ENCODE measurements at regions not wholly inside any gene's neighbourhood (a gene's known extent, or its start where the extent isn't known, plus 50 kb on each side); places are given as distances from the start of the nearest gene placed in this dataset.

GRCh38 chr9:615756-616155 is 225.7 kb upstream of the DMRT1 start:
- Histone ChIP-seq H2AFZ (ENCODE audit: low read length) (no peak overlapping the region), H3K4me1 (ENCODE audit: insufficient read depth, low read length) (peaks cover 4% of the 10 kb centered on the region; the same call in 1 of the 2 replicates), H3K9me3 (ENCODE audit: low read length) (no peaks in the 10 kb centered on the region), H3K27ac (ENCODE audit: low read length) (no peak overlapping the region), H3K4me3 (ENCODE audit: low read length) (no peak overlapping the region), H3F3A (ENCODE audit: low read length, unreplicated experiment) (no peaks in the 10 kb centered on the region), H3K27me3 (ENCODE audit: low read length) (no peaks in the 10 kb centered on the region), H3K4me2 (ENCODE audit: low read length) (no peak overlapping the region), H3K9me2 (replicated peaks; ENCODE audit: low read length) (no peaks in the 10 kb centered on the region), H3K79me2 (ENCODE audit: low read length) (no peaks in the 10 kb centered on the region), H4K20me1 (ENCODE audit: low read length) (no peaks in the 10 kb centered on the region), H3K36me3 (ENCODE audit: low read depth, low read length) (no peaks in the 10 kb centered on the region; the same call in 1 of the 2 replicates), H3K9ac (ENCODE audit: low read length) (no peak overlapping the region)
- ATAC-seq (no peak), DNase-seq (no peak)
- CTCF ChIA-PET, result no interaction called here
- intact Hi-C loops (cut with micrococcal nuclease), result loop anchor here (5.0 kb wide), 1 partner anchor 67 kb away; no protein-coding TSS in a partner anchor
- POLR2A ChIA-PET (ENCODE audit: unreplicated experiment), result no interaction called here
- no peak for TF ChIP-seq CTCF (conservative IDR thresholded peaks at IDR 0.05; ENCODE audit: low read depth, low read length)
- TF ChIP-seq EZH2 (IDR thresholded peaks at IDR 0.05; ENCODE audit: low read length, unreplicated experiment), result no peak
- TF ChIP-seq EZH2phosphoT487 (IDR thresholded peaks at IDR 0.05; ENCODE audit: borderline replicate concordance, low read length), result no peak
- no TSS peak for BruUV-seq (replicated peaks)

- Histone ChIP-seq H3K9ac (ENCODE audit: low read length) (no peak overlapping the region), H3K4me2 (ENCODE audit: low read length) (no peak overlapping the region), H3K9me2 (replicated peaks; ENCODE audit: low read length) (no peaks in the 10 kb centered on the region), H3K79me2 (ENCODE audit: low read length) (no peaks in the 10 kb centered on the region), H3K27ac (ENCODE audit: low read length) (no peak overlapping the region), H4K20me1 (ENCODE audit: low read length) (no peaks in the 10 kb centered on the region), H3K27me3 (ENCODE audit: low read length) (no peaks in the 10 kb centered on the region), H2AFZ (ENCODE audit: low read length) (no peak overlapping the region), H3K36me3 (ENCODE audit: low read depth, low read length) (no peaks in the 10 kb centered on the region; the same call in 1 of the 2 replicates), H3F3A (ENCODE audit: low read length, unreplicated experiment) (no peaks in the 10 kb centered on the region), H3K4me1 (ENCODE audit: insufficient read depth, low read length) (peaks cover 4% of the 10 kb centered on the region; the same call in 1 of the 2 replicates), H3K9me3 (ENCODE audit: low read length) (no peaks in the 10 kb centered on the region), H3K4me3 (ENCODE audit: low read length) (no peak overlapping the region)
- POLR2A ChIA-PET (ENCODE audit: unreplicated experiment), result no interaction called here
- TF ChIP-seq EZH2 (IDR thresholded peaks at IDR 0.05; ENCODE audit: low read length, unreplicated experiment), result no peak
- peak; percentile 11 for DNase-seq
- ATAC-seq, result no peak
- BruUV-seq (replicated peaks), result no TSS peak
- CTCF ChIA-PET, result no interaction called here
- intact Hi-C loops (cut with micrococcal nuclease), result loop anchor here (5.0 kb wide), 1 partner anchor 66 kb away; no protein-coding TSS in a partner anchor
Measured at GRCh38 chr9:616694-617093, 224.8 kb upstream of the DMRT1 start.

GRCh38 chr9:617445-618085 is 223.9 kb upstream of the DMRT1 start:
- no peak for TF ChIP-seq CTCF (conservative IDR thresholded peaks at IDR 0.05; ENCODE audit: low read depth, low read length)
- no peak for TF ChIP-seq EZH2phosphoT487 (IDR thresholded peaks at IDR 0.05; ENCODE audit: borderline replicate concordance, low read length)
- TF ChIP-seq EZH2 (IDR thresholded peaks at IDR 0.05; ENCODE audit: low read length, unreplicated experiment), result no peak
- POLR2A ChIA-PET (ENCODE audit: unreplicated experiment), result no interaction called here
- Histone ChIP-seq H3K27ac (ENCODE audit: low read length) (no peak overlapping the region), H3K27me3 (ENCODE audit: low read length) (no peaks in the 10 kb centered on the region), H3K4me2 (ENCODE audit: low read length) (no peak overlapping the region), H3K4me1 (ENCODE audit: insufficient read depth, low read length) (peaks cover 4% of the 10 kb centered on the region; the same call in 1 of the 2 replicates), H3K79me2 (ENCODE audit: low read length) (no peaks in the 10 kb centered on the region), H3K4me3 (ENCODE audit: low read length) (no peak overlapping the region), H3K9me2 (replicated peaks; ENCODE audit: low read length) (no peaks in the 10 kb centered on the region), H4K20me1 (ENCODE audit: low read length) (no peaks in the 10 kb centered on the region), H3K9ac (ENCODE audit: low read length) (no peak overlapping the region), H3K9me3 (ENCODE audit: low read length) (no peaks in the 10 kb centered on the region), H3K36me3 (ENCODE audit: low read depth, low read length) (no peaks in the 10 kb centered on the region; the same call in 1 of the 2 replicates), H2AFZ (ENCODE audit: low read length) (no peak overlapping the region), H3F3A (ENCODE audit: low read length, unreplicated experiment) (no peaks in the 10 kb centered on the region)
- CTCF ChIA-PET, result no interaction called here
- no peak for ATAC-seq
- intact Hi-C loops (cut with micrococcal nuclease), result loop anchor here (5.0 kb wide), 1 partner anchor 65 kb away; no protein-coding TSS in a partner anchor
- BruUV-seq (replicated peaks), result no TSS peak
- DNase-seq, result no peak
